Keratinocyte (primary cell): ENCODE measurements at regions not wholly inside any gene's neighbourhood (a gene's known extent, or its start where the extent isn't known, plus 50 kb on each side); places are given as distances from the start of the nearest gene placed in this dataset.

Source experiments
- DNase-seq: peaks from one replicate; pipeline ENCODE4 v3.0.0-alpha.2; 2011; ENCODE audit warnings: low read depth, missing footprints, low spot score
- FAIRE-seq: peaks from 2 replicates; lab custom pipeline; 2011; peaks lifted over from hg19 to GRCh38; lab: Jason Lieb, UNC
- H2AFZ ChIP-seq: 2 replicates; pipeline ENCODE4 v1.6.0; 2012; ENCODE audit warnings: low read length, control low read depth, inconsistent platforms; ENCODE audit not compliant: control insufficient read depth
- H3K27ac ChIP-seq: 2 replicates; pipeline ENCODE4 v1.5.1; 2011; ENCODE audit warnings: low read length; ENCODE audit not compliant: control insufficient read depth, insufficient read depth
- H3K27me3 ChIP-seq: 3 replicates; pipeline ENCODE4 v1.6.0; 2011; ENCODE audit warnings: low read length; ENCODE audit not compliant: control insufficient read depth, insufficient read depth; ENCODE audit errors: extremely low read depth
- H3K36me3 ChIP-seq, 2 experiments: 2 replicates in 1 of 2; 3 replicates in 1 of 2; pipeline ENCODE4 v1.5.1; 2011; ENCODE audit warnings: low read length in 2 of 2, mild to moderate bottlenecking in 1 of 2; ENCODE audit not compliant: control insufficient read depth in 2 of 2, insufficient read depth in 2 of 2; ENCODE audit errors: extremely low read depth in 1 of 2
- H3K4me1 ChIP-seq: 3 replicates; pipeline ENCODE4 v1.5.1; 2011; ENCODE audit warnings: low read length; ENCODE audit not compliant: control insufficient read depth, insufficient read depth; ENCODE audit errors: extremely low read depth
- H3K4me2 ChIP-seq: 3 replicates; pipeline ENCODE4 v1.6.0; 2011; ENCODE audit warnings: low read depth, low read length; ENCODE audit not compliant: control insufficient read depth, insufficient read depth; ENCODE audit errors: extremely low read depth
- H3K4me3 ChIP-seq, 3 experiments: fragments of 200-600 bp in 1 of 3; sonication (generic) in 1 of 3; 2 replicates in 2 of 3; 3 replicates in 1 of 3; pipeline ENCODE4 v1.5.1; 2011 to 2016; ENCODE audit warnings: low read length in 3 of 3, mild to moderate bottlenecking in 3 of 3, control low read depth in 2 of 3, inconsistent platforms in 1 of 3, low read depth in 1 of 3, mixed read lengths in 1 of 3, mixed run types in 1 of 3, moderate library complexity in 1 of 3; ENCODE audit not compliant: control insufficient read depth in 2 of 3, insufficient read depth in 2 of 3; ENCODE audit errors: extremely low read depth in 1 of 3
- H3K79me2 ChIP-seq: 2 replicates; pipeline ENCODE4 v1.6.0; 2012; ENCODE audit warnings: low read length; ENCODE audit not compliant: control insufficient read depth, insufficient read depth
- H3K9ac ChIP-seq: 3 replicates; pipeline ENCODE4 v1.6.0; 2011; ENCODE audit warnings: low read length; ENCODE audit not compliant: control insufficient read depth, insufficient read depth; ENCODE audit errors: extremely low read depth
- H3K9me1 ChIP-seq: 3 replicates; pipeline ENCODE4 v1.6.0; 2011; ENCODE audit warnings: low read length; ENCODE audit not compliant: control insufficient read depth, insufficient read depth; ENCODE audit errors: extremely low read depth
- H3K9me3 ChIP-seq: 2 replicates; pipeline ENCODE4 v1.5.1; 2012; ENCODE audit warnings: low read depth, low read length; ENCODE audit not compliant: control insufficient read depth
- H4K20me1 ChIP-seq: 3 replicates; pipeline ENCODE4 v1.6.0; 2011; ENCODE audit warnings: low read length; ENCODE audit not compliant: control insufficient read depth, insufficient read depth; ENCODE audit errors: extremely low read depth
- CTCF ChIP-seq, 3 experiments: IDR thresholded peaks in 1 of 3; conservative IDR thresholded peaks in 1 of 3; optimal IDR thresholded peaks in 1 of 3; 2 replicates in 2 of 3; 3 replicates in 1 of 3; pipeline versions ENCODE3 to v1.5.1; 2011; ENCODE audit warnings: low read length in 3 of 3, mild to moderate bottlenecking in 3 of 3, moderate library complexity in 2 of 3, control low read depth in 1 of 3, inconsistent platforms in 1 of 3; ENCODE audit not compliant: insufficient read depth in 2 of 3; ENCODE audit errors: extremely low read depth in 1 of 3
- EZH2 ChIP-seq: IDR thresholded peaks from one replicate; pipeline ENCODE4 v1.6.1; 2012; ENCODE audit warnings: inconsistent platforms, mild to moderate bottlenecking, low read length, moderate library complexity
- dilution Hi-C: fragments of 300-500 bp; cut with MboI; formaldehyde crosslinking; loops from one replicate; pipeline ENCODE4 v1.7.0; 2020; ENCODE audit warnings: low sequenced_read_pairs; ENCODE audit not compliant: extremely low pct_ligation_motif_present

DNA sequence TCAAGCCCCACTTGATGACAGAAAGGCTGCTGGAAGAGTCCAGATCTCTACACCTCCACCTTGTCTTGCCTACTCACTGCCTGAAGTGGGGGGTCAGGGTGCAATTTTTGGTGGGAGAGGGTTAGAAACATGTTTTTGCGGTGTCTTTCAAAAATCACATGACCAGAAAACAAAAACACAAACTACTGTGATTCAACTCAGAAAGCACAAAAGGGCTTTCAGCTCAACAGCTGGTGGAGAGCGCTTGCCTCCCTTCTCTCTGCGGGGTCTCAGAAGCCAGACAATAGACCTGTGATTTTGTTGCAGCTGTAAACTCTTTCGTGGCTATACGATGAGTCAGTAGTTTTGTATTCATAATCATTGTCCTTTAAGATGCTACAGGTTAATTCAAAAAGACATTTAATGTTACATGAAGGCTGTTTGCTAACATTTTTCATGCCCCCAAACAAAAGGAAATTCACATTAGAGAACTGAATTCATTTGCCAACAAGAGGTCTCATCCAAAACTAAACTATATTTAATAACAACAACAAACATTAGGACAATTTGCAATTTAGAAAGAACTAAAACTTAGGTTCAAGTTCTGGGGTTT lies 172.6 kb upstream of the RAI14 start:
- H3K27ac ChIP-seq = no peak overlapping the region
- dilution Hi-C loops = no loop called here
- H3K36me3 ChIP-seq = no peaks in the 10 kb centered on the region
- no peak overlapping the region for H2AFZ ChIP-seq
- no peaks in the 10 kb centered on the region for H3K9me3 ChIP-seq
- DNase-seq (no peak), FAIRE-seq (no peak)
- H3K4me2 ChIP-seq = no peak overlapping the region
- no peaks in the 10 kb centered on the region for H4K20me1 ChIP-seq
- H3K9me1 ChIP-seq = no peaks in the 10 kb centered on the region
- no peaks in the 10 kb centered on the region for H3K4me1 ChIP-seq
- H3K4me3 ChIP-seq = no peak overlapping the region
- no peak overlapping the region for H3K9ac ChIP-seq
- no peaks in the 10 kb centered on the region for H3K79me2 ChIP-seq
- peaks cover 4% of the 10 kb centered on the region for H3K27me3 ChIP-seq
- TF ChIP-seq CTCF (optimal IDR thresholded peaks at IDR 0.05 in 1 of 3, IDR thresholded peaks at IDR 0.05 in 1 of 3, conservative IDR thresholded peaks at IDR 0.05 in 1 of 3; ENCODE audit: extremely low read depth in 1 of 3, insufficient read depth in 2 of 3, low read length in 3 of 3) (no peak), EZH2 (no peak)

- no peaks in the 10 kb centered on the region for H3K9me1 ChIP-seq
- H3K4me1 ChIP-seq = no peaks in the 10 kb centered on the region
- no peaks in the 10 kb centered on the region for H3K9me3 ChIP-seq
- no peak for TF ChIP-seq EZH2
- no peak for TF ChIP-seq CTCF (optimal IDR thresholded peaks at IDR 0.05 in 1 of 3, IDR thresholded peaks at IDR 0.05 in 1 of 3, conservative IDR thresholded peaks at IDR 0.05 in 1 of 3; ENCODE audit: extremely low read depth in 1 of 3, insufficient read depth in 2 of 3, low read length in 3 of 3)
- no peaks in the 10 kb centered on the region for H3K36me3 ChIP-seq
- no peaks in the 10 kb centered on the region for H4K20me1 ChIP-seq
- dilution Hi-C loops = no loop called here
- no peak overlapping the region for H3K27ac ChIP-seq
- H3K27me3 ChIP-seq = peaks cover 4% of the 10 kb centered on the region
- H3K79me2 ChIP-seq = no peaks in the 10 kb centered on the region
- no peak overlapping the region for H3K4me2 ChIP-seq
- H3K4me3 ChIP-seq = no peak overlapping the region
- no peak overlapping the region for H2AFZ ChIP-seq
- DNase-seq = no peak
- no peak overlapping the region for H3K9ac ChIP-seq
- no peak for FAIRE-seq
Measured at GRCh38 chr5:34484216-34484920, 171.8 kb upstream of the RAI14 start.
